ENCODE measurements at regions not wholly inside any gene's neighbourhood (a gene's known extent, or its start where the extent isn't known, plus 50 kb on each side); places are given as distances from the start of the nearest gene placed in this dataset.

- TF ChIP-seq, protein P1, sequence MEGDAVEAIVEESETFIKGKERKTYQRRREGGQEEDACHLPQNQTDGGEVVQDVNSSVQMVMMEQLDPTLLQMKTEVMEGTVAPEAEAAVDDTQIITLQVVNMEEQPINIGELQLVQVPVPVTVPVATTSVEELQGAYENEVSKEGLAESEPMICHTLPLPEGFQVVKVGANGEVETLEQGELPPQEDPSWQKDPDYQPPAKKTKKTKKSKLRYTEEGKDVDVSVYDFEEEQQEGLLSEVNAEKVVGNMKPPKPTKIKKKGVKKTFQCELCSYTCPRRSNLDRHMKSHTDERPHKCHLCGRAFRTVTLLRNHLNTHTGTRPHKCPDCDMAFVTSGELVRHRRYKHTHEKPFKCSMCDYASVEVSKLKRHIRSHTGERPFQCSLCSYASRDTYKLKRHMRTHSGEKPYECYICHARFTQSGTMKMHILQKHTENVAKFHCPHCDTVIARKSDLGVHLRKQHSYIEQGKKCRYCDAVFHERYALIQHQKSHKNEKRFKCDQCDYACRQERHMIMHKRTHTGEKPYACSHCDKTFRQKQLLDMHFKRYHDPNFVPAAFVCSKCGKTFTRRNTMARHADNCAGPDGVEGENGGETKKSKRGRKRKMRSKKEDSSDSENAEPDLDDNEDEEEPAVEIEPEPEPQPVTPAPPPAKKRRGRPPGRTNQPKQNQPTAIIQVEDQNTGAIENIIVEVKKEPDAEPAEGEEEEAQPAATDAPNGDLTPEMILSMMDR (IDR thresholded peaks at IDR 0.05): no peak
- no peak for TF ChIP-seq POLR2A (IDR thresholded peaks at IDR 0.05)
These were observed 135.6 kb upstream of the NEBL start for GRCh38 chr10:21032587-21033319.

All from Peyer's patch (tissue), 4 donors.